ENCODE measurements at regions not wholly inside any gene's neighbourhood (a gene's known extent, or its start where the extent isn't known, plus 50 kb on each side); places are given as distances from the start of the nearest gene placed in this dataset.

- no peak for DNase-seq (ENCODE audit: low read depth)
Observed at GRCh38 chr21:16180614-16181013, 450.8 kb downstream of the USP25 start.

DNA sequence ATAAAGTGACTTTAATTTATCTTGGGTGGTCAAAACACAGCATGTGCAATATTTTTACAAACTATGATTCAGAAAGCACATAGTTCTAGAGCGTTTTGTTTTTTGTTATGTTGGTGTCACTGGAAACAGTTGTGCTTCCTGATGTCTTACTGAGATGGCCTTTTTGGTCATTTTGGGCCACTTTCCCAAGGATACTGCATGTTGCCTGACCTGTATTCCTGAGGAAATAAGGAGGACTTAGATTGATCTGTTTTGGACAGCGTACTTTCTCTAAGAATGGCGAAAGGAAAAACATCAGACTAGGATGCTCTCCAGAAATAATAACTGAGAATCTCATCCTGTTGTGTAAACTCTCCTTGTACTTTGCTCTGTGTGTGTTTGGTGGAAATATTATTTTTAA is 451.2 kb downstream of the USP25 start:
- no peak for DNase-seq (ENCODE audit: low read depth)

GRCh38 chr21:16185766-16186165 is 456.0 kb downstream of the USP25 start:
- DNase-seq (ENCODE audit: low read depth): no peak

DNA sequence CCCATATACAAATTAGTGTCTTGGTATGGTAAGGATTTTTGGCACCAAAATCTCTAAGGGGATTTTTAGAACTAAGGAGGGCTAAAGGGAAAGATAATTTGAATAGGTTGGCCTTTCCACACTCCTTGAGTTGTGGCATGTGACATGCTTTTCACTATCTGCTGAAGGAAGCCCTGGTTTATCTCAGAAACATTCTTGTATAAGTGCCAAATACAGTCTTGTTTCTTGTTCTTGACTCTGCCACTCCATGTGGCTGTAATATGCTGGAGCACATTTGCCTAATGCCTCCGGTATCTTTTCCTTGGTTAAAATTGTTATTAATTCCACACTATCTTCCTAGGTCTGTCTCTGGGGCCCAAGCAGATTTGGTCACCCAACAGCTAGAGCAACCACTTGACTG is 457.0 kb downstream of the USP25 start:
- no peak for DNase-seq (ENCODE audit: low read depth)

DNA sequence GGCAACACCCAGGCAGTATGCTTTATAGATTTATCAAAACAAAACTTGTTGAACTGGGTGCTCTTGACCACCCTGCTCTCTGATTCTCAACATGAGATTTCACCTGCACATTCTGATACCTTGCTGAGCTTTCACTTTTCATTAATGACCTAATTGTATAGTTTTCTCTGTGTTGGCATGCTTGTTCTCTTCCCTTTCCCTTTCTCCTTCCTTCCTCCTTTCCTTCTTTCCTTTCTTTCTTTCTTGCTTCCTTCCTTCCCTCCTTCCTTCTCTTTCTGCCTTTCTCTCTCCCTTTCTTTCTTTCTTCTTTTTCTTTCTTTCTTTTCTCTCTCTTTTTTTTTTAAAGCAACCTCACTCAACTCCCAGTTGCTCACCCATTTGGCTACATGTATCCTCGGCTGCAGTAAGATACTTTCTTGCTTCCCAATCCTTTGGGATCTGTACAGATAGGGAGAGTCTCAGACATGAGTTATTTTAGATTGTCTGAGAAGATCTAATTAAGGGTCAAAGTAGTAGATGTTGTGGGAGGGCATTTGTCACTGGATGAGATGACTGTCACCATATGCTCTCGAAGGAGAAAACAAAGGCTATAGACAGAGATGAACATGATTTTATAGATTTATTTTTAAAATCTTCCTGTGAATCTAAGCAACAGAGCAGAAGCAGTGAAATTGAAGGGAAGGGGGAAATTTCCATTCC is 458.0 kb downstream of the USP25 start:
- no peak for DNase-seq (ENCODE audit: low read depth)

DNA sequence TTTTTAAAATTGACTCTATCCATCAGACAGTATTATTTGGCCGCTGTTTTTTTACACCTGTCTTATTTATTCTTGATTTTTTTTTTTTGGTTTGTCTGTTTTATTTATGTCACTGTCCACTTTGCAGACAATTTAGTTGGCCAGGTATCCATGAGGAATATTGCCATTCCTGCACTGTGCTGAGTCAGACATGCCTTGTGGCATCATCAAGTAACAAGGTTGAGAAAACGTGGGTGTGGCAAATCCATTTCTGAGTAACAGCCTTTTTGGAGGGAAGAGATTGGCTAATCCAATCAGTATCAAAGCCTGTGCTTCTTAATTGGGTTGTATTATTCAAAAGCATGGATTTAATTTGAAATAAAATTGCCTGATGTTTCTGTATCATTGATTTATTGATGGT is 463.1 kb downstream of the USP25 start:
- DNase-seq (ENCODE audit: low read depth): no peak

GRCh38 chr21:16193496-16194094 is 463.8 kb downstream of the USP25 start:
- DNase-seq (ENCODE audit: low read depth): no peak

DNA sequence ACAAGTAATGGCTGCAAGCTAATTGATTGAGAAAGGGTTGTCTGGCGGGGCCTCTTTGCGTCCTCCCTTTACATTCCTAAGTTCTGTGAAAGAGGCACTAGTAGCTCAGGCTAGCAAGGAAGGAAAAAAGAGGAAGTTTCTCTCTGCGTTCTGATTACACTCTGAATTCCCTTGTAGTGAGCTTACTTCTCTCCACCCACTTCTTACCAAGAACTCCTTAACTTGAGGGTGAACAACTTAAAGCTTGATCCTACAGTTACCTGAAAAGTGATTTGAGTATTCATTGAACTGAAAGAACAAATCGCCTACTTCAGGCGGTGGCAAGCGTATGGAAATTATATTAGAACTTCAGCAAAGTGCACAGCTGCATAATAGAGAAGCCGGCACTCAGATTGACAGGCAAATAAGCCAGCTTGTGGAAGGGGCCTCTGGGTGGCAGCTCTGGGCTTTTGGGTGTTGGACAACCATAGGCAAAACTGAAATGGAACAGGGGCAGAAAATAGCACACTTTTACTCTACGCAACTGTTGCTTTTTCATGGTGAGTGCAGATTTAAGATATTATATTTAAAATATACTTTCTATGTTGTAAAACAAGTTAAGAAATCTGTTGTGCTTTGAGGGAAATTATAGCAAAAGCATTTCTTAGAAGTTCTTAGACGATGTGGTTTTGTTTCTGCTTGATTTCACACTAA is 464.5 kb downstream of the USP25 start:
- no peak for DNase-seq (ENCODE audit: low read depth)

DNA sequence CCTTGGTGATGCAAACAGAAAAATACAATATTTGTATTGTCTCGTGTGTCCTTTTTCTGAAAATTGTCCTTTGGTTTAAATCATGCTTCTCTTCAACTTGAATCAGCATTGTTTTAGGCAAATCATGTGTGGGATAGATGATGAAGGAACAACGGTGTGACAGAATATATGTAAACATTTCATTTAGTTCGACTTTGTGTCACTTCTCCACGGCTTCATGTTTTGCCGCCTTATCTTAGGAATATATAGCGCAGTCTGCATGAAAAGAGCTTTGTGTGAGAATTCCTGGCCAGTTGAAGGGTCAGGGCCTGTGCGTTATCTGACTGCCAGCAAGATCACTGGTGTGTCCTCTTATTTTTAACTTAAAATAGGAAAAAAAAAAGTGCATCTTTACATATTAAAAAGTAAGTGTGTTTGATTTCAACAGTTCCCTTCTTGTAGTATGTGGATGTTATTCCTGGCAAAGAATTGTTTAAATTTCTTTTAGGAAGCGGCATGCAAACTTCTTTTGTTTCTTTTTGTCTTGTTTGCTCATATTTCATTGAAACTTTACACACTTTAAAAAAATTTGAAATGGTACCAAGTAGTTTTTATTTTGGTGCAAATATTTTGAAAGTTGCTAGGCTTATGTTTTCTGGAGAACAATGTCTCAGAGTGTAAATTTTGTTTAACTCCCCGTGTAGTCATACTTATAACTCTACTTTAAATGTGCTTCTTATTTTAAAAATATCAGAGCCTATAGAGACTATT is 465.2 kb downstream of the USP25 start:
- no peak for DNase-seq (ENCODE audit: low read depth)

GRCh38 chr21:16195538-16195910 is 465.7 kb downstream of the USP25 start:
- no peak for DNase-seq (ENCODE audit: low read depth)

GRCh38 chr21:16196001-16196400 is 466.2 kb downstream of the USP25 start:
- no peak for DNase-seq (ENCODE audit: low read depth)

- no peak for DNase-seq (ENCODE audit: low read depth)
Observed at GRCh38 chr21:16198546-16198945, 468.8 kb downstream of the USP25 start.

DNA sequence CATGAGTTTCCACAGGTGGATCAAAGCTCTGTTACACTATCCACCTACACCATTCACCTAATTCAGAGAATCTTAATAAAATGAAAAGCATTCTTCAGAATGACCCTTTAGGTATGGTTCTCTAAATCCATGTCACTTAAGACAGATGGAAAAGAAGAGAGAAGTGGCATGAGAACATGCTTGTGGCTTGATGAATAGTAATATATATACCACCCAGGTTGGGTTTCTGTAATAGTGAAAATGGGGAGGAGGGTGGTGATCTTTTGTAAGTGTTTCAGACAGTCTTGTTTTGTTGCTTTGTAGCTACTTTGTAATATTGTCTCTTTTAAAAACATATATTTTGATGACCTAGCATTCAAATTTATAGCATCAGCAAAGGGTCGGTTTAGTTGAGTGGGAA is 469.8 kb downstream of the USP25 start:
- no peak for DNase-seq (ENCODE audit: low read depth)

DNA sequence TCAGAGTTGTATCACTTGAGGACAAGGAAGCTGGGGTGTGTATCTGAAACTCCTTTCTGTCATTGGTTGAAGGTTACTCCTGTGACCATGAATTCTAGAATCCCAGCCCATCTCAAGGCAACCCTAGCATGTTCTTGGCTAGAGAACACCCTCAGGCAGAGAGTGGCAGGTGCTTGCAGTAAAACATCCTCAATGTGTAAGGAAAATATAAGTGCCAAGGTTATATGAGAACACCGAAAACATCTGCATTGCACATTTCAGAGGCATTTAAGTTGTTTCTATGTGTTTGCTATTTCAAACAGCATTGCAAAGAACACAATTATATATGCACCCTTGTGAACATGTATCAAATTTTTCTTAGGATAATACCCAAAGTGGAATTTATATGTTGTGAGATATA is 471.9 kb downstream of the USP25 start:
- no peak for DNase-seq (ENCODE audit: low read depth)

DNA sequence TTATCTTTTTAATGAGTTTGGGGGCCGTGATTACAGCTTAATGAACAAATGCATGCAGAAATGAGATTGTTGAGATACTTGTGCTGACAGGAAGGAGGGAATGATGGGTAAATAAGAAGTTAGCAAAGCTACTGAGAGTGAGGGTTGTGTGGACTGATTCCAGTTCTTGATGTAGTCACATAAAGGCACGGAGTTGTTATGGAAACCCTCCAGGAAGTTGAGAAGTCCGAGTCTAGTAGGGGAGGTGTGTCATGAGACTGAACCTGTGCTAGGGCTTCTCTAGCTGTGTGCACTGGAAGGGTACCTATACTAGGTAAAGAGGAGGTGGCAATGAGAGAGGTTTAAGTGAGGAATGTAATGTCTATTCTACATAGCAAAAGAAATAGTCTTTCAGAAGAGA is 475.7 kb downstream of the USP25 start:
- no peak for DNase-seq (ENCODE audit: low read depth)

- DNase-seq (ENCODE audit: low read depth): no peak
Observed at GRCh38 chr21:16211339-16212303, 481.8 kb downstream of the USP25 start.

- no peak for DNase-seq (ENCODE audit: low read depth)
Observed at GRCh38 chr21:16213518-16213917, 483.7 kb downstream of the USP25 start.

GRCh38 chr21:16215193-16215592 is 485.4 kb downstream of the USP25 start:
- DNase-seq (ENCODE audit: low read depth): no peak

DNA sequence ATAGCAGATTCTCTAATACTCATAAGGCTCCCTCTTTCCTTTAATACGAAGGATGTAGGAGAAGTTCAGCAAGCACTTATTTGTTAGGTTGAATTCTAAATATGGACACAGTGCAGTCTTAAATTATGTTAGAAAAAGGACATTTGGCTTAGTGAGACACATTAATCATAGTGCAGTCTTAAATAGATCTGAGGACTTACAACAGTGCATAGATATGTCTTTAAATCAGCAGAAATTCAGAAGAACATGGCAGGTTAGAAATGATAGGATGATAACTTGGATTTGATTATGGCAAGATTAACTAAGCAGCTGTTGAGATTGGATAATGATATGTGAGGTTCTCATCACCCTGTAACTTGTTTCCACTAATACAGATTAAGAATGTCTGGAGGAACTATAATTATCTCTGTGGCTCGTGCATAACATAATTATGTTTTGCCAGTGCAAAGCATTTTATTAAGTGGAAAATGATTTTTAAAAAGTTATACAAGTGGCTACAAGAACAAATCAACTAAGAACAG is 485.9 kb downstream of the USP25 start:
- no peak for DNase-seq (ENCODE audit: low read depth)

DNA sequence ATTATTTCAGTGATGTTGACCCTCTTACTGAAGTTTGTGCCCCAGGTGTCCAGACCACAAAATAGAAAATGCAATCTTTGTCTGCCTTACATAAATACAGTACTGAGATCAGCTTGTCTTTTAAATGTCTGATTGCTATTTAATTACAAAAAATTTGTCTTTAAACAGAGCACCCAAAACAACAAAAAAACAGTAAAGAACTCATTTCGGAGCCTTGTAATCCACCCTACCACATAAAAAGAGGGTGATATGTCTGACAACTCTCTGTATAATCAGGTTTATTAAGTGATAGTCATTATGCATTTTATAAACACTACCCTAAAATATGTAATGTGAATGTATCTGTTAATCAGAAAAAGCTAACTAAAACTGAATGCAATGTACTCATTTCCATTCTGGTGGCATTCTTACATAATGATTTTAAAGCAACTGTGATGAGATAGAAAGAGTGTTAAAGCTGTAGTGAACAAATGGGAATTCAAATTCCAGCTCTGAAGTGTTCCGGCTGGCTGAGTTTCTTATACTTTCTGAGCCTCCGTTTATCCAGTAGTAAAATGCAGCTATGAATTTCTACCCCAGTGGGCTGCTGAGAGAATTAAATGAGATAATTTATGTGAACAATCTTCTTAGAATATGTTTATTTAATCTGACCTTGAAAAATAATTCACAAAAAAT is 486.6 kb downstream of the USP25 start:
- DNase-seq (ENCODE audit: low read depth): no peak

Data from activated T-cell treated with anti-CD3 and anti-CD28 coated beads for 24 hours (primary cell).